GM18511 (cell line): ENCODE measurements at regions not wholly inside any gene's neighbourhood (a gene's known extent, or its start where the extent isn't known, plus 50 kb on each side); places are given as distances from the start of the nearest gene placed in this dataset.
"Not testable (repeated sequence)": the region's sequence is repeated elsewhere in the genome, so short reads cannot be mapped to it uniquely, and the experiment has no call there.

Experiments used
- ATAC-seq: cut with Tn5 transposase; IDR thresholded peaks from one replicate; pipeline ENCODE4 v1.9.1; 2021; ENCODE audit warnings: mild to moderate bottlenecking, moderate library complexity; ENCODE audit not compliant: unreplicated experiment

GRCh38 chr18:78809845-78810244, 169.8 kb upstream of the SALL3 start:
- ATAC-seq = no peak

- no peak for ATAC-seq
These were observed 168.9 kb upstream of the SALL3 start for GRCh38 chr18:78810706-78811105.

- no peak for ATAC-seq
These were observed 167.6 kb upstream of the SALL3 start for GRCh38 chr18:78812067-78812466.

GRCh38 chr18:78813156-78813555, 166.5 kb upstream of the SALL3 start:
- no peak for ATAC-seq

GRCh38 chr18:78813936-78814710, 165.5 kb upstream of the SALL3 start:
- no peak for ATAC-seq

- ATAC-seq = no peak
These were observed 164.9 kb upstream of the SALL3 start for GRCh38 chr18:78814766-78815165.

- no peak for ATAC-seq
These were observed 163.5 kb upstream of the SALL3 start for GRCh38 chr18:78816114-78816513.

GRCh38 chr18:78816916-78817315, 162.7 kb upstream of the SALL3 start:
- no peak for ATAC-seq

- no peak for ATAC-seq
These were observed 161.1 kb upstream of the SALL3 start for GRCh38 chr18:78818495-78818894.

- no peak for ATAC-seq
These were observed 160.7 kb upstream of the SALL3 start for GRCh38 chr18:78818961-78819360.

- ATAC-seq = no peak
These were observed 159.3 kb upstream of the SALL3 start for GRCh38 chr18:78820161-78820834.

GRCh38 chr18:78821396-78821795, 158.2 kb upstream of the SALL3 start:
- ATAC-seq = no peak

- no peak for ATAC-seq
These were observed 157.3 kb upstream of the SALL3 start for GRCh38 chr18:78822171-78822948.

GRCh38 chr18:78822949-78823285, 156.7 kb upstream of the SALL3 start:
- no peak for ATAC-seq

GRCh38 chr18:78825168-78825567, 154.4 kb upstream of the SALL3 start:
- ATAC-seq = no peak

- no peak for ATAC-seq
These were observed 153.0 kb upstream of the SALL3 start for GRCh38 chr18:78826631-78827030.

GRCh38 chr18:78827141-78827540, 152.5 kb upstream of the SALL3 start:
- ATAC-seq = no peak

GRCh38 chr18:78828131-78828530, 151.5 kb upstream of the SALL3 start:
- ATAC-seq = no peak

GRCh38 chr18:78829026-78829425, 150.6 kb upstream of the SALL3 start:
- ATAC-seq = not testable (repeated sequence)

GRCh38 chr18:78830161-78830560, 149.5 kb upstream of the SALL3 start:
- no peak for ATAC-seq

GRCh38 chr18:78830826-78831225, 148.8 kb upstream of the SALL3 start:
- no peak for ATAC-seq

GRCh38 chr18:78831603-78832002, 148.0 kb upstream of the SALL3 start:
- no peak for ATAC-seq
